Activated T-cell treated with anti-CD3 and anti-CD28 coated beads, Interleukin-2, amount 50 U/mL, for 48 hours (primary cell): ENCODE measurements at regions not wholly inside any gene's neighbourhood (a gene's known extent, or its start where the extent isn't known, plus 50 kb on each side); places are given as distances from the start of the nearest gene placed in this dataset.

Source experiments
- DNase-seq, 2 experiments: peaks; one replicate each; pipeline ENCODE4 v3.0.0-alpha.2; 2020

DNA sequence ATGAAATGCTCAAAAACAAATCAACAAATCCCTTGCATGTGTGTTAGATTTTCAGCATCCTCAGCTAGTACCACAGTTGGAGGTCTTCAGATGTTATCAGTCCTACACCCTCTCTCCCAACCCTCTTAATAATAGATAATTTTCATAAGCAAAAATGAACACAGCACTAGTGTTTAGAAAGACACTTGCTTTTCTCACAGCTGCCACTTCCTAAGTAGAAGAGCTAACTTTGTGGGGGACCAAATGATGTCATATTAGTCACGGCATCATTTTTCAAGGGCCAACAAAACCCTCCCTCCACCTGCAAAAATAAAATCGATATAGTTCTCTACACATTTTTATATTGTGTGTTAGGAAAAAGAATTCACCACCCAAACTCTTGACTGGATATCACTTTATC lies 163.5 kb upstream of the GYPA start:
- DNase-seq, result no peak

- no peak for DNase-seq
Observed at GRCh38 chr4:144310535-144310934, 170.0 kb upstream of the GYPA start.

DNA sequence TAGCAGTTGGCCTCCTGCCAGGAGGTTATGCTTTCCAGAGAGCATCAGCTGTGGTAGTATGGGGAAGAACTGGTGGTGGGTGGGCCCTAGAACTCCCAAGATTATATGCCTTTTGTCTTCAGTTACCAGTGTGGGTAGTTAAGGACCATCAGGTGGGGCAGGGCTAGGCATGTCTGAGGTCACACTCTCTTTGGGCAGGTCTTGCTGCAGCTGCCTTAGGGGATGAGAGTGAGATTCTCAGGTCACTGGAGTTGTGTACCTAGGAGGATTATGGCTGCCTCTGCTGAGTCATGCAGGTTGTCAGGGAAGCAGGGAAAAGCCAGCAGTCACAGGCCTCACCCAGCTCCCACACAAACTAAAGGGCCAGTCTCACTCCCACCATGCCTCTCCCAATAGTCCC lies 172.9 kb upstream of the GYPA start:
- no peak for DNase-seq

GRCh38 chr4:144316869-144317268 lies 176.4 kb upstream of the GYPA start:
- DNase-seq, result no peak

GRCh38 chr4:144318797-144319196 lies 178.3 kb upstream of the GYPA start:
- DNase-seq, result no peak

GRCh38 chr4:144336633-144337032 lies 196.1 kb upstream of the GYPA start:
- DNase-seq, result no peak

DNA sequence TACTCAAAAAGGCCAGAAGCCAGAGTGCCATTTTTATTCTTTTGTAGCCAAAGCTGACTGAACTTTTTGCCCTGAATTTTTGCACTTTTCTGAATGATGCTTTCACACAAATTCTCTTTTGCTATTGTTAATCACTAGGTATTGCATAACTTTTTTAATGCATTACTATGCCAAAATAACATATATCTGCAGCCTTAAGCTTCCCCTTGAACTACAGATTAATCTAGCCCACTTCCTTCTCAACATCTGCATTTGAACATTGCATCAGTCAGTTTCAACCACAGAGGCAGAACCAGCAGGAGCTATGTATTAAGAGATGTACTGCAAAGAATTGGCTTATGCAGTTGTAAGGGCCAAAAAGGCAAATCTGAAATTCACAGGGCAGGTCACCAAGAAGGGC lies 197.6 kb upstream of the GYPA start:
- no peak for DNase-seq

GRCh38 chr4:144338834-144339233 lies 198.3 kb upstream of the GYPA start:
- no peak for DNase-seq

GRCh38 chr4:144340931-144341330 lies 200.4 kb upstream of the GYPA start:
- no peak for DNase-seq

DNA sequence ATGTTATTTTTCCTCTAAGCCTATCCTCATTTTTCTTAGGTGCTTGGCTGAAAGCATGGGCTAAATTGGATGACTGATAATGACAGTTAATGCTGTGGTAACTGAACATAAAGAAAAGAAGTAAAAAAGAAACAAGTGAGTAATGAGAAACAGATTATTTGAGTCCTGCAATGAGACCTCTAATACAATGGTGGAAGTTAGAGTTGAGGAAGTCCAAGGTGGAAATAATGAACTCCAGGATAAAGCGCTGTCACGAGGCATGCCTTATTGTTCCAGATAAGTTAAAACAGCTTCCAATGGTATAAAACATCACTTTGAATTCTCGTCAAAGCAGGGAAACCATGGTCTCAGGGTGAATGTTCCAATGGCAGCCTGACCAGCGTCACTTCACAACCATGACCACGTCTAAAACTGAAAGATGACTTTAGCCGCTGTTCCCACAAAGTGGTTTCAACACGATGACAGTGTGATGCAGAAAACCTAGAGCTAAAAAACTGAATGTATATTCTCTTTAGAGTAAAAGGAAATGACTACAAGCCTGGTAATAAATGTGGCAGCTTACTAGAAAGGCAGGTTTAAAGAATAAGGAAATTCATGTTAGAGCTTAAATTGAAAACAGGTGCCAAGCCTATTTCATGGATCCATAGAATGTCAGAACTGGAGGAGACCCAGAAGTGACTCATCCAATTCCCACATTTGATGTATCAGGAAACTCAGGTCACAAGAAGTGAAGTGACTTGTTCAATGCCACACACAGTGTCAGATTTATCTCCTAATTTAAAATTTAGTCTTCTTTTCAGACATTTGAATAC lies 202.6 kb upstream of the GYPA start:
- DNase-seq, result no peak

DNA sequence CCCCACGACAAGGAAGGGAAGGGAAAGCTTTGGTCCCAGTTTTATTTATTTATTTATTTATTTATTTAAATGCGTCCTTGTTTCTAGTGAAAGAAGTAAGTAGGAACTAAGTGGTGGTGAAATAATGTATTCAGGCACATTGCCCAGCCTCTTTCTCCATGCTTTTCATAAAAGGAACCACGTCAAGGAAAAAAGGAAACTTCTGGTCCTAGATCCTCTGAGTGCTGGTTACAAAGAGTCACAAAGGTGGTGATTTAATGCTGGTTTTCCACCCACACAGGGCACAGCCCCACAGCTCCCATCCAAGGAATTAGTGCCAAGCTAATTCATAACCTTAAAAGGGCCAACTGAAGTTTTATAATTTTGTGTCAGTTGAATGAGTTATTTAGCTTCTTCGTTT lies 206.6 kb upstream of the GYPA start:
- DNase-seq, result no peak

GRCh38 chr4:144350706-144351105 lies 210.2 kb upstream of the GYPA start:
- DNase-seq, result no peak

- no peak for DNase-seq
Observed at GRCh38 chr4:144351306-144351705, 210.8 kb upstream of the GYPA start.

GRCh38 chr4:144353292-144353691 lies 212.8 kb upstream of the GYPA start:
- DNase-seq, result no peak

DNA sequence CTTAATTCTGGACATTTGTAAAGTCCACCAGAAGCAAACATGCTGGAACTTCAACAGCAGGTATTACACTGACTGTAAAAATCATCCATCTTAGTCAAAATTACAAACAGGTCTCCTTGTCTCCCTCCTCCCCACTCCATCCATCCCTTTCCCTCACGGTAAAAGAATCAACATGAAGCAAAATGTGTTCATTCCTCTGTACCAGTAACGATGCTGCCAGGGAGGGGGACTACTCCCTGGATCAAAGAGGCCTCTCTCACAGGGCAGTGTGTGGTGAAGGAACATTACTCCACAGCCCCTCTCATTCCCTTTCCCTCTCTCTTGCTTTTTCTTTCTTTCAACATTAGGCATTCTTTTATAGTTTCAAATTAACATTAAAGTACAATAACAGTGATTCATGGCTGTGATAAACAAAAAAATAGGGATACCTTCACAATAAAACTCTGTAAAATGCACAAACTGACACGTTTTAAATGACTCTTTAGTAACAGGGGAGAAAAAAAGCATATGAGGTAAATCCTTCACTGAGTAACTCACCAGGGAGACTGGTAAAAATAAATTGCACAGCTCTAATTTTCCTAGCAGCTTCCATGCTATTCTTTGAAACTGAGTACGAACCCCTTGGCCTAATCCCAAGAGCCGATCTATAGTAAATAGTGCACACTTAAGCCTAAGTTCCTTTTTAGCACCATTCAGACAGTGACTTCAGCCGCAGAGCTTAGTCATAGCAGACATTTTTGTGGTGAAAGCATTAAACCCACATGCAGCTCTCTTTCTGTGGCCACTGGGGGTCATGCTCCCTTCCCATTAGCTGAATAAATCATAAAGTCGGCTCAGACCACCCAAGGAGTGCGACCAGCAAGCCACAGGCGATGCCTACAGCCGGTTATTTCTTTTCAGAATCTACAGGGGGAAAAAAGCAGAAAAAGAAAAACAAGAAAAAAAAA lies 215.6 kb upstream of the GYPA start:
- DNase-seq, result peak in 1 of 2 experiments; percentile 17

- DNase-seq, result no peak
Observed at GRCh38 chr4:144356941-144357381, 216.4 kb upstream of the GYPA start.

DNA sequence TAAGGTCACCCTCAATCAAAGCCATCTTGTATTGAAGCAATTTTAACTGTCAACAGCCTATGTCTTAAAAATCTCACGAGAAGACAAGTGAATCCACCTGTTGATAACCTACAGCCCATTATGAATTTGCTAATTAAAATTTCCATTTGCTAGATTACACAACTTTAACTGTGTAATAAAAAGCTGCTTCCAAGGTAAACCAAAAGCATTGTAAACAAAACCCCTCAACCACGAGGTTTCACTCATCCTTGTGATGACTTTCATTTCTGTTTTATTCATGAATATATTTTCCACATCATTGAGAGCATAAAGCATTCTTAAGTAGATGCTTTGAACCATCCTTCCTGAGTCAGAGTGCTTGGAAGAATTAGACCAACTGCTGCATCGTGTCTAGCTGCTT lies 217.5 kb upstream of the GYPA start:
- no peak for DNase-seq

GRCh38 chr4:144360146-144360793 lies 219.8 kb upstream of the GYPA start:
- no peak for DNase-seq

GRCh38 chr4:144362366-144362765 lies 221.8 kb upstream of the GYPA start:
- no peak for DNase-seq

DNA sequence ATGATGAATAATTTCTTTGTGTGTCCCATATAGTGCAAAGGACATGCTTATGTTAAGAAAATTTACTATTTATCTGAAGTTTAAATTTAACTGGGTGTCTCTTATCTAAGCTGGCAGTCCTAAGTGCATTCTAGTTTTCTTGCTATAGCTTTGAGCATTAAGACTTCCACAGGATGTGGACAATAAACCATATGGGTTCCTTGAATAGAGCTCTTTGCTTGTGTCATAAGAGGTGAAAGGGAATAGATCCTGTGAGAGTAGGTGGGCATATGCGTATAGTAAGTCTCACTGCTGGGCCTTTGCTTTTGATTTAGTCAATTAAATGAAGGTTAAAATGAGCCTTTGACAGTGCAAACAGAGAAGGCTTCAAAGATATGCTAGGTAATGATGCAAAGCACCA lies 223.4 kb upstream of the GYPA start:
- no peak for DNase-seq

GRCh38 chr4:144366425-144366824 lies 225.9 kb upstream of the GYPA start:
- no peak for DNase-seq

- DNase-seq, result no peak
Observed at GRCh38 chr4:144371485-144371884, 231.0 kb upstream of the GYPA start.

DNA sequence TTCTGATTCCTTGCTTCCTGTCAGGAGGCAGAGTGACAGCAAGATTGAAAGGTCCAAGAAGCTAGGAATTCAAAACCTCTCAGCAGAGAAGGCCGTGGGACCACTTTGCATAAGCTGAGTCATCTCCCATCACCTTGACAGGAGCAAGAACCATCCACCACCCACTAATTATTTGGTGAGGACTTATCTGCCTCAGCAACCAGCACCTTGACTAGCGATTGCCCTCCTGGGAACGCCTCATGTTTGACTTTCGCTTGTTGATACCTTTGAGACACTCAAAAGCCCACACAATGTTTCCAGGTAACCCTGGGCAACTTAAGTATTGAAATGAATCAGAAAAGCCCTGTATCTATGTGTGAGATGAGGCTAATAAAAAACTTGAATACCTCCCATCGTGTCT lies 233.5 kb upstream of the GYPA start:
- DNase-seq, result no peak
